ENCODE measurements at regions not wholly inside any gene's neighbourhood (a gene's known extent, or its start where the extent isn't known, plus 50 kb on each side); places are given as distances from the start of the nearest gene placed in this dataset.

GRCh38 chr4:108324450-108324849 lies 155.7 kb upstream of the LEF1 start:
- no peaks in the 10 kb centered on the region for H3K4me1 ChIP-seq (ENCODE audit: control insufficient read depth, insufficient read depth, low read length)
- no peaks in the 10 kb centered on the region for H3K9me3 ChIP-seq (ENCODE audit: control insufficient read depth, insufficient read depth, low read depth, low read length)
- no peak overlapping the region for H3K4me3 ChIP-seq (ENCODE audit: low read depth, low read length)
- H3K27ac ChIP-seq (ENCODE audit: extremely low read depth, low read depth, low read length), result no peak overlapping the region
- ChIA-PET CTCF (no interaction called here), POLR2A (no interaction called here)
- TF ChIP-seq ZNF266 (tag by site-specific recombination; IDR thresholded peaks at IDR 0.05; ENCODE audit: low read depth), result no peak
- TF ChIP-seq, protein P1, sequence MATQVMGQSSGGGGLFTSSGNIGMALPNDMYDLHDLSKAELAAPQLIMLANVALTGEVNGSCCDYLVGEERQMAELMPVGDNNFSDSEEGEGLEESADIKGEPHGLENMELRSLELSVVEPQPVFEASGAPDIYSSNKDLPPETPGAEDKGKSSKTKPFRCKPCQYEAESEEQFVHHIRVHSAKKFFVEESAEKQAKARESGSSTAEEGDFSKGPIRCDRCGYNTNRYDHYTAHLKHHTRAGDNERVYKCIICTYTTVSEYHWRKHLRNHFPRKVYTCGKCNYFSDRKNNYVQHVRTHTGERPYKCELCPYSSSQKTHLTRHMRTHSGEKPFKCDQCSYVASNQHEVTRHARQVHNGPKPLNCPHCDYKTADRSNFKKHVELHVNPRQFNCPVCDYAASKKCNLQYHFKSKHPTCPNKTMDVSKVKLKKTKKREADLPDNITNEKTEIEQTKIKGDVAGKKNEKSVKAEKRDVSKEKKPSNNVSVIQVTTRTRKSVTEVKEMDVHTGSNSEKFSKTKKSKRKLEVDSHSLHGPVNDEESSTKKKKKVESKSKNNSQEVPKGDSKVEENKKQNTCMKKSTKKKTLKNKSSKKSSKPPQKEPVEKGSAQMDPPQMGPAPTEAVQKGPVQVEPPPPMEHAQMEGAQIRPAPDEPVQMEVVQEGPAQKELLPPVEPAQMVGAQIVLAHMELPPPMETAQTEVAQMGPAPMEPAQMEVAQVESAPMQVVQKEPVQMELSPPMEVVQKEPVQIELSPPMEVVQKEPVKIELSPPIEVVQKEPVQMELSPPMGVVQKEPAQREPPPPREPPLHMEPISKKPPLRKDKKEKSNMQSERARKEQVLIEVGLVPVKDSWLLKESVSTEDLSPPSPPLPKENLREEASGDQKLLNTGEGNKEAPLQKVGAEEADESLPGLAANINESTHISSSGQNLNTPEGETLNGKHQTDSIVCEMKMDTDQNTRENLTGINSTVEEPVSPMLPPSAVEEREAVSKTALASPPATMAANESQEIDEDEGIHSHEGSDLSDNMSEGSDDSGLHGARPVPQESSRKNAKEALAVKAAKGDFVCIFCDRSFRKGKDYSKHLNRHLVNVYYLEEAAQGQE (tag by site-specific recombination; IDR thresholded peaks at IDR 0.05), result no peak
- TF ChIP-seq ZNF362 (tag by site-specific recombination; IDR thresholded peaks at IDR 0.05), result no peak
- TF ChIP-seq, protein P2, sequence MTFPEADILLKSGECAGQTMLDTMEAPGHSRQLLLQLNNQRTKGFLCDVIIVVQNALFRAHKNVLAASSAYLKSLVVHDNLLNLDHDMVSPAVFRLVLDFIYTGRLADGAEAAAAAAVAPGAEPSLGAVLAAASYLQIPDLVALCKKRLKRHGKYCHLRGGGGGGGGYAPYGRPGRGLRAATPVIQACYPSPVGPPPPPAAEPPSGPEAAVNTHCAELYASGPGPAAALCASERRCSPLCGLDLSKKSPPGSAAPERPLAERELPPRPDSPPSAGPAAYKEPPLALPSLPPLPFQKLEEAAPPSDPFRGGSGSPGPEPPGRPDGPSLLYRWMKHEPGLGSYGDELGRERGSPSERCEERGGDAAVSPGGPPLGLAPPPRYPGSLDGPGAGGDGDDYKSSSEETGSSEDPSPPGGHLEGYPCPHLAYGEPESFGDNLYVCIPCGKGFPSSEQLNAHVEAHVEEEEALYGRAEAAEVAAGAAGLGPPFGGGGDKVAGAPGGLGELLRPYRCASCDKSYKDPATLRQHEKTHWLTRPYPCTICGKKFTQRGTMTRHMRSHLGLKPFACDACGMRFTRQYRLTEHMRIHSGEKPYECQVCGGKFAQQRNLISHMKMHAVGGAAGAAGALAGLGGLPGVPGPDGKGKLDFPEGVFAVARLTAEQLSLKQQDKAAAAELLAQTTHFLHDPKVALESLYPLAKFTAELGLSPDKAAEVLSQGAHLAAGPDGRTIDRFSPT (tag by site-specific recombination; IDR thresholded peaks at IDR 0.05), result no peak
- TF ChIP-seq, protein P3, sequence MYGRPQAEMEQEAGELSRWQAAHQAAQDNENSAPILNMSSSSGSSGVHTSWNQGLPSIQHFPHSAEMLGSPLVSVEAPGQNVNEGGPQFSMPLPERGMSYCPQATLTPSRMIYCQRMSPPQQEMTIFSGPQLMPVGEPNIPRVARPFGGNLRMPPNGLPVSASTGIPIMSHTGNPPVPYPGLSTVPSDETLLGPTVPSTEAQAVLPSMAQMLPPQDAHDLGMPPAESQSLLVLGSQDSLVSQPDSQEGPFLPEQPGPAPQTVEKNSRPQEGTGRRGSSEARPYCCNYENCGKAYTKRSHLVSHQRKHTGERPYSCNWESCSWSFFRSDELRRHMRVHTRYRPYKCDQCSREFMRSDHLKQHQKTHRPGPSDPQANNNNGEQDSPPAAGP (tag by site-specific recombination; IDR thresholded peaks at IDR 0.05), result no peak
- TF ChIP-seq, protein P4, sequence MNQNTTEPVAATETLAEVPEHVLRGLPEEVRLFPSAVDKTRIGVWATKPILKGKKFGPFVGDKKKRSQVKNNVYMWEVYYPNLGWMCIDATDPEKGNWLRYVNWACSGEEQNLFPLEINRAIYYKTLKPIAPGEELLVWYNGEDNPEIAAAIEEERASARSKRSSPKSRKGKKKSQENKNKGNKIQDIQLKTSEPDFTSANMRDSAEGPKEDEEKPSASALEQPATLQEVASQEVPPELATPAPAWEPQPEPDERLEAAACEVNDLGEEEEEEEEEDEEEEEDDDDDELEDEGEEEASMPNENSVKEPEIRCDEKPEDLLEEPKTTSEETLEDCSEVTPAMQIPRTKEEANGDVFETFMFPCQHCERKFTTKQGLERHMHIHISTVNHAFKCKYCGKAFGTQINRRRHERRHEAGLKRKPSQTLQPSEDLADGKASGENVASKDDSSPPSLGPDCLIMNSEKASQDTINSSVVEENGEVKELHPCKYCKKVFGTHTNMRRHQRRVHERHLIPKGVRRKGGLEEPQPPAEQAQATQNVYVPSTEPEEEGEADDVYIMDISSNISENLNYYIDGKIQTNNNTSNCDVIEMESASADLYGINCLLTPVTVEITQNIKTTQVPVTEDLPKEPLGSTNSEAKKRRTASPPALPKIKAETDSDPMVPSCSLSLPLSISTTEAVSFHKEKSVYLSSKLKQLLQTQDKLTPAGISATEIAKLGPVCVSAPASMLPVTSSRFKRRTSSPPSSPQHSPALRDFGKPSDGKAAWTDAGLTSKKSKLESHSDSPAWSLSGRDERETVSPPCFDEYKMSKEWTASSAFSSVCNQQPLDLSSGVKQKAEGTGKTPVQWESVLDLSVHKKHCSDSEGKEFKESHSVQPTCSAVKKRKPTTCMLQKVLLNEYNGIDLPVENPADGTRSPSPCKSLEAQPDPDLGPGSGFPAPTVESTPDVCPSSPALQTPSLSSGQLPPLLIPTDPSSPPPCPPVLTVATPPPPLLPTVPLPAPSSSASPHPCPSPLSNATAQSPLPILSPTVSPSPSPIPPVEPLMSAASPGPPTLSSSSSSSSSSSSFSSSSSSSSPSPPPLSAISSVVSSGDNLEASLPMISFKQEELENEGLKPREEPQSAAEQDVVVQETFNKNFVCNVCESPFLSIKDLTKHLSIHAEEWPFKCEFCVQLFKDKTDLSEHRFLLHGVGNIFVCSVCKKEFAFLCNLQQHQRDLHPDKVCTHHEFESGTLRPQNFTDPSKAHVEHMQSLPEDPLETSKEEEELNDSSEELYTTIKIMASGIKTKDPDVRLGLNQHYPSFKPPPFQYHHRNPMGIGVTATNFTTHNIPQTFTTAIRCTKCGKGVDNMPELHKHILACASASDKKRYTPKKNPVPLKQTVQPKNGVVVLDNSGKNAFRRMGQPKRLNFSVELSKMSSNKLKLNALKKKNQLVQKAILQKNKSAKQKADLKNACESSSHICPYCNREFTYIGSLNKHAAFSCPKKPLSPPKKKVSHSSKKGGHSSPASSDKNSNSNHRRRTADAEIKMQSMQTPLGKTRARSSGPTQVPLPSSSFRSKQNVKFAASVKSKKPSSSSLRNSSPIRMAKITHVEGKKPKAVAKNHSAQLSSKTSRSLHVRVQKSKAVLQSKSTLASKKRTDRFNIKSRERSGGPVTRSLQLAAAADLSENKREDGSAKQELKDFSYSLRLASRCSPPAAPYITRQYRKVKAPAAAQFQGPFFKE (tag by site-specific recombination; IDR thresholded peaks at IDR 0.05; ENCODE audit: borderline replicate concordance), result no peak
- no peak for TF ChIP-seq ZNF184 (tag by site-specific recombination; IDR thresholded peaks at IDR 0.05)
- no peak for TF ChIP-seq SP7 (tag by site-specific recombination; IDR thresholded peaks at IDR 0.05)
- no peak for TF ChIP-seq ZNF202 (tag by site-specific recombination; IDR thresholded peaks at IDR 0.05; ENCODE audit: borderline replicate concordance)
- no peak for TF ChIP-seq ZNF510 (tag by site-specific recombination; IDR thresholded peaks at IDR 0.05; ENCODE audit: insufficient replicate concordance)
- no peak for TF ChIP-seq FEZF1 (tag by site-specific recombination; IDR thresholded peaks at IDR 0.05)
- TF ChIP-seq PRDM10 (tag by site-specific recombination; IDR thresholded peaks at IDR 0.05), result no peak
- TF ChIP-seq, protein P5, sequence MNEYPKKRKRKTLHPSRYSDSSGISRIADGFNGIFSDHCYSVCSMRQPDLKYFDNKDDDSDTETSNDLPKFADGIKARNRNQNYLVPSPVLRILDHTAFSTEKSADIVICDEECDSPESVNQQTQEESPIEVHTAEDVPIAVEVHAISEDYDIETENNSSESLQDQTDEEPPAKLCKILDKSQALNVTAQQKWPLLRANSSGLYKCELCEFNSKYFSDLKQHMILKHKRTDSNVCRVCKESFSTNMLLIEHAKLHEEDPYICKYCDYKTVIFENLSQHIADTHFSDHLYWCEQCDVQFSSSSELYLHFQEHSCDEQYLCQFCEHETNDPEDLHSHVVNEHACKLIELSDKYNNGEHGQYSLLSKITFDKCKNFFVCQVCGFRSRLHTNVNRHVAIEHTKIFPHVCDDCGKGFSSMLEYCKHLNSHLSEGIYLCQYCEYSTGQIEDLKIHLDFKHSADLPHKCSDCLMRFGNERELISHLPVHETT (tag by site-specific recombination; IDR thresholded peaks at IDR 0.05), result no peak
- TF ChIP-seq, protein P6, sequence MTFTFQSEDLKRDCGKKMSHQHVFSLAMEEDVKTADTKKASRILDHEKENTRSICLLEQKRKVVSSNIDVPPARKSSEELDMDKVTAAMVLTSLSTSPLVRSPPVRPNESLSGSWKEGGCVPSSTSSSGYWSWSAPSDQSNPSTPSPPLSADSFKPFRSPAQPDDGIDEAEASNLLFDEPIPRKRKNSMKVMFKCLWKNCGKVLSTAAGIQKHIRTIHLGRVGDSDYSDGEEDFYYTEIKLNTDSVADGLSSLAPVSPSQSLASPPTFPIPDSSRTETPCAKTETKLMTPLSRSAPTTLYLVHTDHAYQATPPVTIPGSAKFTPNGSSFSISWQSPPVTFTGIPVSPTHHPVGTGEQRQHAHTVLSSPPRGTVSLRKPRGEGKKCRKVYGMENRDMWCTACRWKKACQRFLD (tag by site-specific recombination; IDR thresholded peaks at IDR 0.05), result no peak
- H3K36me3 ChIP-seq (ENCODE audit: control insufficient read depth in 2 of 2, insufficient read depth in 1 of 2, low read length in 2 of 2), result no peaks in the 10 kb centered on the region
